Lung (tissue), 11 donors: ENCODE measurements at regions not wholly inside any gene's neighbourhood (a gene's known extent, or its start where the extent isn't known, plus 50 kb on each side); places are given as distances from the start of the nearest gene placed in this dataset.

Experiments used
- ATAC-seq: fragments of 200-7000 bp; cut with Tn5 transposase; one replicate; pipeline ENCODE4 v1.9.1; 2020; ENCODE audit warnings: moderate number of reproducible peaks; ENCODE audit not compliant: insufficient read depth, low FRiP score
- DNase-seq, 3 donors: peaks; one replicate each; pipeline ENCODE4 v3.0.0-alpha.2; 2013 to 2017
- H3K27ac ChIP-seq, 2 donors: one replicate each; pipeline ENCODE4 v1.5.1; 2013; ENCODE audit warnings: mild to moderate bottlenecking in 2 of 2, moderate library complexity in 2 of 2, control low read depth in 1 of 2, inconsistent platforms in 1 of 2, low read depth in 1 of 2, low read length in 1 of 2
- H3K27me3 ChIP-seq, 3 donors: one replicate each; pipeline ENCODE4 v1.5.1; 2013; ENCODE audit warnings: low read length in 2 of 3; ENCODE audit not compliant: control insufficient read depth in 3 of 3, insufficient read depth in 3 of 3
- H3K36me3 ChIP-seq, 4 donors: one replicate each; pipeline ENCODE4 v1.5.1; 2013; ENCODE audit warnings: low read length in 4 of 4, mild to moderate bottlenecking in 1 of 4, moderate library complexity in 1 of 4; ENCODE audit not compliant: control insufficient read depth in 4 of 4, insufficient read depth in 4 of 4
- H3K4me1 ChIP-seq, 5 donors: one replicate each; pipeline ENCODE4 v1.5.1; 2013; ENCODE audit warnings: low read length in 5 of 5, mild to moderate bottlenecking in 2 of 5, moderate library complexity in 1 of 5; ENCODE audit not compliant: control insufficient read depth in 5 of 5, insufficient read depth in 5 of 5
- H3K4me3 ChIP-seq: one replicate; pipeline ENCODE4 v1.5.1; 2013; ENCODE audit warnings: mild to moderate bottlenecking, control low read depth, moderate library complexity
- H3K9ac ChIP-seq, 2 donors: one replicate each; pipeline ENCODE4 v1.5.1; 2013; ENCODE audit warnings: low read length in 2 of 2, control low read depth in 1 of 2; ENCODE audit not compliant: insufficient read depth in 1 of 2
- H3K9me3 ChIP-seq, 4 donors: one replicate each; pipeline ENCODE4 v1.5.1; 2013; ENCODE audit warnings: low read length in 3 of 4, mild to moderate bottlenecking in 1 of 4, moderate library complexity in 1 of 4; ENCODE audit not compliant: control insufficient read depth in 4 of 4, insufficient read depth in 3 of 4
- CTCF ChIP-seq: IDR thresholded peaks from 2 replicates; pipeline ENCODE4 v1.5.1; 2012; ENCODE audit warnings: mild to moderate bottlenecking; ENCODE audit errors: control extremely low read depth, extremely low read depth
- WGBS, 2 donors: extraction: QIAGEN DNeasy Blood & Tissue Kit; methylation state at CpG; one replicate each; pipeline ENCODE4 v1.1.7; 2013; 5-methylcytosine and 5-hydroxymethylcytosine counted together
- donor health status: control.
- donor health status: control.
- donor health status: Bipolar disorder and iron deficiency.
- donor health status: healthy.
- donor health status: DM: yes; HTN: yes; CAD: no.

GRCh38 chr15:99452010-99452409 is 113.8 kb upstream of the MEF2A start:
- Histone ChIP-seq H3K27me3 (no peaks in the 10 kb centered on the region), H3K9ac (no peak overlapping the region), H3K27ac (peak overlapping the region; percentile 92 to 98), H3K9me3 (no peaks in the 10 kb centered on the region), H3K4me1 (peaks cover 10 to 51% (median 39%) of the 10 kb centered on the region in 5 donors), H3K4me3 (no peak overlapping the region), H3K36me3 (no peaks in the 10 kb centered on the region)
- ATAC-seq: no peak
- DNase-seq: no peak
- no peak for TF ChIP-seq CTCF
- WGBS, 2 donors: 91 to 94% methylated on average over 11 of the region's 11 CpGs

GRCh38 chr15:99452728-99453636 is 112.8 kb upstream of the MEF2A start:
- H3K4me1 ChIP-seq: peaks cover 10 to 47% (median 36%) of the 10 kb centered on the region in 5 donors
- peak overlapping the region; percentile 92 to 98 for H3K27ac ChIP-seq

GRCh38 chr15:99453637-99454030 is 112.2 kb upstream of the MEF2A start:
- Histone ChIP-seq H3K4me1 (peaks cover 10 to 46% (median 34%) of the 10 kb centered on the region in 5 donors), H3K27me3 (no peaks in the 10 kb centered on the region), H3K36me3 (no peaks in the 10 kb centered on the region), H3K4me3 (no peak overlapping the region), H3K27ac (peak overlapping the region; percentile 92 to 98), H3K9ac (no peak overlapping the region), H3K9me3 (no peaks in the 10 kb centered on the region)
- DNase-seq (no peak), ATAC-seq (no peak)
- TF ChIP-seq CTCF: no peak
- 93 to 95% methylated on average over 6 of the region's 6 CpGs for WGBS, 2 donors

More at GRCh38 chr15:99452728-99453636, 112.8 kb upstream of the MEF2A start:
- no peak overlapping the region for H3K4me3 ChIP-seq
- WGBS, 2 donors: 43 to 52% methylated on average over 24 of the region's 24 CpGs
- H3K27me3 ChIP-seq: no peaks in the 10 kb centered on the region
- ATAC-seq: peak; percentile 15
- no peak for TF ChIP-seq CTCF
- DNase-seq: peak; percentile 55 to 77 (median 58)
- H3K9ac ChIP-seq: no peak overlapping the region
- no peaks in the 10 kb centered on the region for H3K36me3 ChIP-seq
- H3K9me3 ChIP-seq: no peaks in the 10 kb centered on the region
